Kidney (tissue), 13 donors: ENCODE measurements at regions not wholly inside any gene's neighbourhood (a gene's known extent, or its start where the extent isn't known, plus 50 kb on each side); places are given as distances from the start of the nearest gene placed in this dataset.

Experiments
- DNase-seq, 5 donors: peaks; one replicate each; pipeline ENCODE4 v3.0.0-alpha.2; 2013 to 2020
- FAIRE-seq: peaks from 2 replicates; lab custom pipeline; 2012; peaks lifted over from hg19 to GRCh38; lab: Jason Lieb, UNC
- H3K27ac ChIP-seq, 2 donors: one replicate each; pipeline ENCODE4 v1.7.0; 2013; ENCODE audit warnings: low read depth in 2 of 2, low read length in 2 of 2, inconsistent platforms in 1 of 2
- H3K27me3 ChIP-seq: one replicate; pipeline ENCODE4 v1.7.1; 2013; ENCODE audit warnings: low read length, inconsistent platforms; ENCODE audit not compliant: control insufficient read depth, insufficient read depth
- H3K36me3 ChIP-seq, 3 donors: one replicate each; pipeline versions ENCODE4 v1.7.0 to v1.7.1; 2013; ENCODE audit warnings: low read length in 3 of 3, control low read depth in 1 of 3, inconsistent platforms in 1 of 3; ENCODE audit not compliant: insufficient read depth in 3 of 3, control insufficient read depth in 2 of 3
- H3K4me1 ChIP-seq, 3 donors: one replicate each; pipeline versions ENCODE4 v1.7.0 to v1.7.1; 2013; ENCODE audit warnings: low read length in 3 of 3, inconsistent platforms in 1 of 3, low read depth in 1 of 3; ENCODE audit not compliant: control insufficient read depth in 2 of 3, insufficient read depth in 2 of 3
- H3K4me3 ChIP-seq, 3 donors: one replicate each; pipeline versions ENCODE4 v1.7.0 to v1.8.1; 2013; ENCODE audit warnings: low read length in 3 of 3, control low read depth in 1 of 3, inconsistent platforms in 1 of 3
- H3K9ac ChIP-seq, 3 donors: one replicate each; pipeline versions ENCODE4 v1.7.0 to v1.7.1; 2013; ENCODE audit warnings: low read length in 3 of 3, control low read depth in 1 of 3, inconsistent platforms in 1 of 3
- H3K9me3 ChIP-seq, 3 donors: one replicate each; pipeline versions ENCODE4 v1.7.0 to v1.7.1; 2013; ENCODE audit warnings: low read length in 3 of 3, control low read depth in 1 of 3, inconsistent platforms in 1 of 3; ENCODE audit not compliant: control insufficient read depth in 2 of 3, insufficient read depth in 1 of 3
- CTCF ChIP-seq: IDR thresholded peaks from 3 replicates; pipeline ENCODE4 v1.5.1; 2012; ENCODE audit warnings: mild to moderate bottlenecking, moderate library complexity, borderline replicate concordance; ENCODE audit not compliant: insufficient read depth; ENCODE audit errors: extremely low read depth
- intact Hi-C: fragments of 100-400 bp; cut with DNase I; formaldehyde crosslinking; loops from one replicate; pipeline ENCODE4 v1.11.1; 2022
- donor health status: control.
- donor health status: control.
- donor health status: control.
- donor health status: control.
- donor health status: control.
- donor health status: DM: yes; HTN: yes; CAD: no.
- donor health status: Normal renal cell carcinoma (clear cell type).

GRCh38 chr2:129816813-129817574 is 162.5 kb upstream of the RAB6C start:
- H3K4me3 ChIP-seq = no peak overlapping the region
- FAIRE-seq (no peak), DNase-seq (no peak)
- H3K9ac ChIP-seq = no peak overlapping the region
- no peak for TF ChIP-seq CTCF
- H3K36me3 ChIP-seq = no peaks in the 10 kb centered on the region
- peaks cover 0 to 11% (median 0%) of the 10 kb centered on the region in 3 donors for H3K9me3 ChIP-seq
- intact Hi-C loops = no loop called here
- H3K4me1 ChIP-seq = no peaks in the 10 kb centered on the region
- H3K27me3 ChIP-seq = no peaks in the 10 kb centered on the region
- no peak overlapping the region for H3K27ac ChIP-seq

- intact Hi-C loops = no loop called here
- FAIRE-seq (no peak), DNase-seq (no peak)
- Histone ChIP-seq H3K4me1 (no peaks in the 10 kb centered on the region), H3K9ac (no peak overlapping the region), H3K9me3 (peaks cover 0 to 11% (median 0%) of the 10 kb centered on the region in 3 donors), H3K36me3 (no peaks in the 10 kb centered on the region), H3K27me3 (no peaks in the 10 kb centered on the region), H3K4me3 (no peak overlapping the region), H3K27ac (no peak overlapping the region)
- TF ChIP-seq CTCF = no peak
These were observed 159.6 kb upstream of the RAB6C start for GRCh38 chr2:129819855-129820254.

GRCh38 chr2:129820908-129821307 is 158.6 kb upstream of the RAB6C start:
- FAIRE-seq (no peak), DNase-seq (no peak)
- no peaks in the 10 kb centered on the region for H3K36me3 ChIP-seq
- H3K4me1 ChIP-seq = no peaks in the 10 kb centered on the region
- H3K27me3 ChIP-seq = no peaks in the 10 kb centered on the region
- H3K9me3 ChIP-seq = peaks cover 0 to 2% (median 0%) of the 10 kb centered on the region in 3 donors
- TF ChIP-seq CTCF = no peak
- no peak overlapping the region for H3K27ac ChIP-seq
- intact Hi-C loops = no loop called here
- no peak overlapping the region for H3K4me3 ChIP-seq
- H3K9ac ChIP-seq = no peak overlapping the region

GRCh38 chr2:129821445-129821844 is 158.0 kb upstream of the RAB6C start:
- H3K4me1 ChIP-seq = no peaks in the 10 kb centered on the region
- intact Hi-C loops = no loop called here
- no peaks in the 10 kb centered on the region for H3K36me3 ChIP-seq
- FAIRE-seq (no peak), DNase-seq (no peak)
- no peak overlapping the region for H3K27ac ChIP-seq
- H3K9ac ChIP-seq = no peak overlapping the region
- H3K4me3 ChIP-seq = no peak overlapping the region
- H3K27me3 ChIP-seq = no peaks in the 10 kb centered on the region
- TF ChIP-seq CTCF = no peak
- H3K9me3 ChIP-seq = no peaks in the 10 kb centered on the region
